ENCODE measurements at regions not wholly inside any gene's neighbourhood (a gene's known extent, or its start where the extent isn't known, plus 50 kb on each side); places are given as distances from the start of the nearest gene placed in this dataset.

- DNase-seq (ENCODE audit: insufficient read length, low spot score): no peak
- no peak for TF ChIP-seq POLR2A (IDR thresholded peaks at IDR 0.05; ENCODE audit: low read depth, low read length)
- FAIRE-seq: no peak
Observed at GRCh38 chr6:159468994-159469393, 224.0 kb downstream of the SOD2 start.

DNA sequence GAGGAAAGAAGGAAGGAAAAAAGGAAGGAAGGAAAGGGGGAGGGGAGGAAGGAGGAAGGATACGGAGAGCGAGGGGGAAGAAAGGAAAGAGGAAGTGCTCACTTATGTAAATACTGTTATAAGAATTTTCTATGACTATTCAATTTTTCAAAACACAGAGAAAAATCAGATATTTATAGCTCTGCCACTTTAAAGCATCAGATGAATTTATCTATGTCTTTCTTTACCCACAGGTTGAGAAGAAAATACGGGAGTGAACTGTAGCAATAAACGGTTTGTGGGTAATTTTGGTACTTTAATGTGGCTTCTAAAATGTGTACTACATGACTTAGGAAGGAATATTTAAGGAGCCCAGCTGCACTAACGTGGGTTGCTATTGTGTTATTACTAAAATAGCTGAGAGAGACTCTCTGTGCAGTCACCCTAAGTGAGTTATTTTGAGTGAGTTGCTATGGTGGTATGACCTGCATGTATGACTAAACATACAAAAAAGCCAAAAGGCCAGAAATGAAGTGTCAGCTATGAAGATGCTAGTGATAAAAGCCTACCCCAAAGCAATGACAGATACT, 225.5 kb downstream of the SOD2 start:
- no peak for FAIRE-seq
- no peak for TF ChIP-seq POLR2A (IDR thresholded peaks at IDR 0.05; ENCODE audit: low read depth, low read length)
- DNase-seq (ENCODE audit: insufficient read length, low spot score): no peak

- FAIRE-seq: no peak
- no peak for TF ChIP-seq POLR2A (IDR thresholded peaks at IDR 0.05; ENCODE audit: low read depth, low read length)
- DNase-seq (ENCODE audit: insufficient read length, low spot score): no peak
Observed at GRCh38 chr6:159466926-159467325, 226.1 kb downstream of the SOD2 start.

GRCh38 chr6:159464816-159465215, 228.2 kb downstream of the SOD2 start:
- DNase-seq (ENCODE audit: insufficient read length, low spot score) (no peak), FAIRE-seq (no peak)
- no peak for TF ChIP-seq POLR2A (IDR thresholded peaks at IDR 0.05; ENCODE audit: low read depth, low read length)

DNA sequence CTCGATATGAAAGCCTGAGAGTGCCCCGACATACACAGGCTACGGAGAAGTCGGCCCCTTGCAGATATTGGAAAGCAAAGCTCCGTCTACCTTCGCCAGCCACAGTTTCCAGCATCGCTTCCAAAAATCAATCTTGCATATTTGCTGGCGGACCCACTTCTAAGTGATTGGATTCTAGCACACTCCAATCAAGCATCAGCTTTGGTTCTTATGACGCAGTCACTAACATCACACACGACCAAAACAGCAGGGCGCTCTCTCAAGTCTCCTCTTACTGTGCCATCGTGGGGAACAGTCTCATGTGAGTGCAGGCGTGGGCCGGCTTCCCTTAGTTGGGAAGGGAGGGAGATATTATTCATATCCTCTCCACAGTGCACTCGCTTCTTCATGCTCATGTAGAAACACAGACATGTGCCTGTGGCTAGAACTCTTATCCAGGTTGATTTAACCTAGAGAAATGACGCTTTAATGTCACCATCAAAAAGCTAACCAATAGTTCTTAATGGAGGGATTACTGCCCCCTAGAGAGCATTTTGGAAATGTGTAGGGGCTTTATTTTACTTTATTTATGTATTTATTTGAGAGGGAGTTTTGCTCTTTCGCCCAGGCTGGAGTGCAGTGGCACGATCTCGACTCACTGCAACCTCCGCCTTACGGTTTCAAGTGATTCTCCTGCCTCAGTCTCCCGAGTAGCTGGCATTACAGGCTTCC, 229.8 kb downstream of the SOD2 start:
- no peak for TF ChIP-seq POLR2A (IDR thresholded peaks at IDR 0.05; ENCODE audit: low read depth, low read length)
- FAIRE-seq (no peak), DNase-seq (ENCODE audit: insufficient read length, low spot score) (no peak)

GRCh38 chr6:159462431-159462830, 230.6 kb downstream of the SOD2 start:
- FAIRE-seq: no peak
- TF ChIP-seq POLR2A (IDR thresholded peaks at IDR 0.05; ENCODE audit: low read depth, low read length): no peak

GRCh38 chr6:159461998-159462397, 231.0 kb downstream of the SOD2 start:
- no peak for TF ChIP-seq POLR2A (IDR thresholded peaks at IDR 0.05; ENCODE audit: low read depth, low read length)
- FAIRE-seq (no peak), DNase-seq (ENCODE audit: insufficient read length, low spot score) (no peak)

More at GRCh38 chr6:159462431-159462830, 230.6 kb downstream of the SOD2 start:
- no peak for DNase-seq (ENCODE audit: insufficient read length, low spot score)

- FAIRE-seq (no peak), DNase-seq (ENCODE audit: insufficient read length, low spot score) (no peak)
- TF ChIP-seq POLR2A (IDR thresholded peaks at IDR 0.05; ENCODE audit: low read depth, low read length): no peak
Observed at GRCh38 chr6:159461266-159461665, 231.8 kb downstream of the SOD2 start.

DNA sequence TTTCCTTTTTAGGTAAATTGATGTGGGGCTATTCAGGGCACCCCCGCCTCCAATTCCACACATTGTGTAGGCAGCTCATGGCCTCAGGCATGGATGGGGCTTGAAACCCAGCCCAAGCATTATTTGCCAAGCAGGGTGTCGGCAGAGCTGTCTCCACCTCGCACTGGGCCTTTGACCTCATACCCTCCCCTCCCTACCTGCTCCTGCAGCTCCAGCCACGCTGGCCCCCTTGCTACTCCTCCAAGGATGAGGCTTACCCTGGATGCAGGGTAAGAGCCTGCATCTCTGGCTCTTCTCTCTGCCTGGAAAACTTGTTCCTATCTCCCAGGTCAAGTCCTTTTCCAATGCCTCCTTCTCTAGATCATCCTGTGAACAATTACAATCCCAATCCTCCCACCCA, 232.6 kb downstream of the SOD2 start:
- FAIRE-seq: no peak
- DNase-seq (ENCODE audit: insufficient read length, low spot score): no peak
- TF ChIP-seq POLR2A (IDR thresholded peaks at IDR 0.05; ENCODE audit: low read depth, low read length): no peak

DNA sequence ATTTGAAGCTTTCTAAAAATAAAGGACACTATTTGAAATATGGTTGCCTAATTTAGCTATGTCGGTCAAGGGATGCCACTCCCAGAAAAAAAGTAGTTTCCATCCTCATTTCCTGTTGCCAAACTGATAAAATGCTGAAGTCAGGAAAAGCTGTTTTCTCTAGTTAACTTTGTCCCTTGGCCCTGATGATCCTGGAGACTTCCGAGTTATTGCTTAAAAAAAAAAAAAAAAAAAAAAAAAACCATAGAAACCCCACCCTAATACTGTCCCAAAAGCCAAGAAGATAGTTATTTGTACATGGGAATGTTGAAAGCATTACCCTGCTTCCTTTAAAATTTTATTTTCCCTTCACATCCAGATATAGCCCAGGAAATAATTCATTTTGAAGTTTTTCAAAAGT, 236.7 kb downstream of the SOD2 start:
- FAIRE-seq: no peak

DNA sequence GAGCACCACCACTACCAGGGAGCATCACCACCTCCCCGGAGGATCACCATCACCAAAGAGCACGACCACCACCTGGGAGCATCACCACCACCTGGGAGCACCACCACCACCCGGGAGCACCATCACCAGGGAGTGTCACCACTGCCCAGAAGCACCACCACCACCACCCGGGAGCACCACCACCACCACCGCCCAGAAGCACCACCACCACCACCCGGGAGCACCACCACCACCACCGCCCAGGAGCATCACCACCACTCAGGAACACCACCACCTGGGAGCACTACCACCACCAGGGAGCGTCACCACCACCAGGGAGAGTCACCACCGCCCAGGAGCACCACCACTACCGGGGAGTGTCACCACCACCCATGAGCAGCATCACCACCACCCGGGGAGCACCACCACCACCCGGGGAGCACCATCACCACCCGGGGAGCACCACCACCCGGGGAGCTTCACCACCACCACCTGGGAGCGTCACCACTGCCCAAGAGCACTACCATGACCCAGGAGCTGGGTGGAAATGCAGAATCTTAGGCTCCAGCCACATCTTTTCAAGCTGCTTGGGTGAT, 237.3 kb downstream of the SOD2 start:
- no peak for TF ChIP-seq POLR2A (IDR thresholded peaks at IDR 0.05; ENCODE audit: low read depth, low read length)
- FAIRE-seq (no peak), DNase-seq (ENCODE audit: insufficient read length, low spot score) (no peak)

More for the DNA sequence above, 236.7 kb downstream of the SOD2 start:
- no peak for TF ChIP-seq POLR2A (IDR thresholded peaks at IDR 0.05; ENCODE audit: low read depth, low read length)
- no peak for DNase-seq (ENCODE audit: insufficient read length, low spot score)

- DNase-seq (ENCODE audit: insufficient read length, low spot score) (no peak), FAIRE-seq (no peak)
- TF ChIP-seq POLR2A (IDR thresholded peaks at IDR 0.05; ENCODE audit: low read depth, low read length): no peak
Observed at GRCh38 chr6:159450815-159451465, 242.1 kb downstream of the SOD2 start.

DNA sequence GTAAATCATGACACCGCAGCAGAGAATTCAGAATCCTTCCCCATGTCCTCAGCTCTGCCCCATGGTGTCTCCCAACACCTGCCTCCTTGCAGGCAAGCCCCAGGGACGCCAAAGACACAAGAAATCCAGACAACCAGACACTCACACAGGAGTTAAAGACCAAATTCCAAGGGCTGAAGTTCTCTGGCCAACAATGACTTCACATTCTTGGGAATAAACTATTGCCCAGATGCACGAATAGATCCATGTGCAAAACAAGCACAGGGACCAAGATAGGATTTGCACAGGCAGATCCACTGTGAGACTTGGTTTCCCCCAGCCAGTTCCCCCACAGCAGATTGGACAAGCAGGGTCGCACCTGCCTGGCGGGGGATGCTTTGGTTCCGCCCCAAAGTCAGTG, 246.7 kb downstream of the SOD2 start:
- no peak for TF ChIP-seq POLR2A (IDR thresholded peaks at IDR 0.05; ENCODE audit: low read depth, low read length)
- FAIRE-seq: no peak
- no peak for DNase-seq (ENCODE audit: insufficient read length, low spot score)

DNA sequence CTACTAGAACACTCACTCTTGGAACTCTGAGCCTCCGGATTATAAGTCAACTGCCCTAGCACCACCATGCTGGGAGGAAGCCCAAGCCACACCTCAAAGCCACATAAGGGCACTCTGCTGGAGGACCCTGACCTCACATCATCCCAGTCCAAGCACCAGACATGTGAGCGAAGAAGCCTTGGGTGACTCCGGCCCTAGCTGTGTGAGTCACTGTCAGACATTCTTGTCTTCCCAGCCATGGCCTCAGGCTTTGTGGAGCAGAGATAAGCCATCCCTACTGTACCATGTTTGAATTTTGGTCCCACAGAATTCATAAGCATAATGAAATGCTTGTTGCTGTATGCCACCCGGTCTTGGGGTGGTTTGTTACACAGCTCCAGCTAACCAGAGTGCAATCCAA, 247.7 kb downstream of the SOD2 start:
- no peak for DNase-seq (ENCODE audit: insufficient read length, low spot score)
- TF ChIP-seq POLR2A (IDR thresholded peaks at IDR 0.05; ENCODE audit: low read depth, low read length): no peak

More for the DNA sequence above, 247.7 kb downstream of the SOD2 start:
- FAIRE-seq: no peak
